Hepatocyte (in vitro differentiated cells): ENCODE measurements at regions not wholly inside any gene's neighbourhood (a gene's known extent, or its start where the extent isn't known, plus 50 kb on each side); places are given as distances from the start of the nearest gene placed in this dataset.
A peak's percentile ranks its signal among the peaks of the same experiment; 100 is the strongest.

Experiments used
- DNase-seq: peaks from one replicate; pipeline ENCODE4 v3.0.0-alpha.2; 2016; ENCODE audit warnings: low spot score
- H2AFZ ChIP-seq: fragments of 200-600 bp; sonication (generic); 2 replicates; pipeline ENCODE4 v1.6.0; 2016; ENCODE audit warnings: antibody characterized with exemption, mild to moderate bottlenecking
- H3K27ac ChIP-seq: fragments of 200-600 bp; sonication (generic); 2 replicates; pipeline ENCODE4 v1.5.1; 2016; ENCODE audit warnings: mild to moderate bottlenecking
- H3K27me3 ChIP-seq: fragments of 200-600 bp; sonication (generic); 2 replicates; pipeline ENCODE4 v1.6.1; 2016
- H3K36me3 ChIP-seq: fragments of 200-600 bp; sonication (generic); replicated peaks from 2 replicates; pipeline ENCODE4 v1.5.1; 2016; ENCODE audit warnings: low read depth; ENCODE audit not compliant: insufficient read depth
- H3K4me1 ChIP-seq: fragments of 200-600 bp; sonication (generic); 2 replicates; pipeline ENCODE4 v1.5.1; 2016; ENCODE audit warnings: mild to moderate bottlenecking, moderate library complexity; ENCODE audit not compliant: insufficient read depth
- H3K4me2 ChIP-seq: fragments of 200-600 bp; sonication (generic); 2 replicates; pipeline ENCODE4 v1.6.0; 2016
- H3K4me3 ChIP-seq: fragments of 200-600 bp; sonication (generic); 2 replicates; pipeline ENCODE4 v1.5.1; 2016; ENCODE audit warnings: mild to moderate bottlenecking
- H3K79me2 ChIP-seq: fragments of 200-600 bp; sonication (generic); 2 replicates; pipeline ENCODE4 v1.6.0; 2017; ENCODE audit warnings: mild to moderate bottlenecking
- H3K9me2 ChIP-seq: fragments of 200-600 bp; sonication (generic); replicated peaks from 2 replicates; pipeline ENCODE4 v1.6.0; 2017; ENCODE audit warnings: mild to moderate bottlenecking; ENCODE audit not compliant: insufficient read depth
- H3K9me3 ChIP-seq: fragments of 200-600 bp; sonication (generic); 2 replicates; pipeline ENCODE4 v1.5.1; 2016; ENCODE audit warnings: low read depth, mild to moderate bottlenecking
- H4K20me1 ChIP-seq: fragments of 200-600 bp; sonication (generic); 2 replicates; pipeline ENCODE4 v1.6.0; 2016; ENCODE audit warnings: mild to moderate bottlenecking; ENCODE audit not compliant: insufficient read depth, poor library complexity, severe bottlenecking
- EZH2 ChIP-seq: fragments of 200-600 bp; sonication (generic); IDR thresholded peaks from 2 replicates; pipeline ENCODE4 v1.6.1; 2016; ENCODE audit warnings: antibody characterized with exemption, mild to moderate bottlenecking, borderline replicate concordance
- EZH2phosphoT487 ChIP-seq: fragments of 200-600 bp; sonication (generic); IDR thresholded peaks from one replicate; pipeline ENCODE4 v1.6.1; 2018; ENCODE audit warnings: antibody characterized with exemption, mild to moderate bottlenecking, low read depth, moderate library complexity; ENCODE audit not compliant: unreplicated experiment, severe bottlenecking
- WGBS: methylation state at CpG from one replicate; pipeline ENCODE4 v1.1.6; 2016; ENCODE audit warnings: low lambda C conversion rate; ENCODE audit errors: missing lambda C conversion rate; 5-methylcytosine and 5-hydroxymethylcytosine counted together
- TF ChIP-seq, protein P1 (sequence below): fragments of 200-600 bp; sonication (generic); IDR thresholded peaks from 2 replicates; pipeline ENCODE4 v1.5.1; 2016; ENCODE audit warnings: antibody characterized with exemption, mild to moderate bottlenecking; ENCODE audit not compliant: poor library complexity

DNA sequence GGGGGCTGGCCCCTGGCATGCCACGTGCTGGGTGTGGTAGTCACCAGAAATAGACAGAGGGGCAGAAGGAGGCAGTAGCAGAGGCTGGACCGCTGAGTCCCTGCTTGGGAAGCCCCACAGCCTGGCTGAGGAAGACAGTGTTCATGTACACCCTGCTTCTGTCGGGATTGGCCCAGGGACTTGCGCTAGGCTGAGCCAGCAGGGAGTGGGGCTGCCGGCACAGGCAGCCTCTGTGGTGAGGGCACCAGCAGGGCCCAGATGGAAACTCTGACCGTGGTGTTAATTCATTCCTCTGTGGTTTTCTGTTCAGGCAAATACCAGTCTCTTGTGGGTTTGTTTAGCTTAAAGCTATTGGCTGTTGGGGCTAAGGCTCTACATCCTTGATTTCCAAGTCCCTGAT lies 108.6 kb upstream of the RAD23B start:
- H3K4me2 ChIP-seq, result no peak overlapping the region
- no peaks in the 10 kb centered on the region for H3K79me2 ChIP-seq
- H3K9me2 ChIP-seq, result no peaks in the 10 kb centered on the region
- H2AFZ ChIP-seq, result no peak overlapping the region
- no peak overlapping the region for H3K4me3 ChIP-seq
- DNase-seq, result no peak
- peaks cover 22% of the 10 kb centered on the region for H3K4me1 ChIP-seq
- no peaks in the 10 kb centered on the region for H3K36me3 ChIP-seq
- WGBS, result 91% methylated on average over 6 of the region's 6 CpGs
- H3K9me3 ChIP-seq, result no peaks in the 10 kb centered on the region
- no peaks in the 10 kb centered on the region for H3K27me3 ChIP-seq
- peak overlapping the region; percentile 39 for H3K27ac ChIP-seq
- no peaks in the 10 kb centered on the region for H4K20me1 ChIP-seq
- TF ChIP-seq, protein P1, sequence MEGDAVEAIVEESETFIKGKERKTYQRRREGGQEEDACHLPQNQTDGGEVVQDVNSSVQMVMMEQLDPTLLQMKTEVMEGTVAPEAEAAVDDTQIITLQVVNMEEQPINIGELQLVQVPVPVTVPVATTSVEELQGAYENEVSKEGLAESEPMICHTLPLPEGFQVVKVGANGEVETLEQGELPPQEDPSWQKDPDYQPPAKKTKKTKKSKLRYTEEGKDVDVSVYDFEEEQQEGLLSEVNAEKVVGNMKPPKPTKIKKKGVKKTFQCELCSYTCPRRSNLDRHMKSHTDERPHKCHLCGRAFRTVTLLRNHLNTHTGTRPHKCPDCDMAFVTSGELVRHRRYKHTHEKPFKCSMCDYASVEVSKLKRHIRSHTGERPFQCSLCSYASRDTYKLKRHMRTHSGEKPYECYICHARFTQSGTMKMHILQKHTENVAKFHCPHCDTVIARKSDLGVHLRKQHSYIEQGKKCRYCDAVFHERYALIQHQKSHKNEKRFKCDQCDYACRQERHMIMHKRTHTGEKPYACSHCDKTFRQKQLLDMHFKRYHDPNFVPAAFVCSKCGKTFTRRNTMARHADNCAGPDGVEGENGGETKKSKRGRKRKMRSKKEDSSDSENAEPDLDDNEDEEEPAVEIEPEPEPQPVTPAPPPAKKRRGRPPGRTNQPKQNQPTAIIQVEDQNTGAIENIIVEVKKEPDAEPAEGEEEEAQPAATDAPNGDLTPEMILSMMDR, result no peak
- TF ChIP-seq EZH2 (no peak), EZH2phosphoT487 (no peak)

- peak overlapping the region; percentile 2 for H3K4me2 ChIP-seq
Observed at GRCh38 chr9:107175041-107175440, 108.0 kb upstream of the RAD23B start.

DNA sequence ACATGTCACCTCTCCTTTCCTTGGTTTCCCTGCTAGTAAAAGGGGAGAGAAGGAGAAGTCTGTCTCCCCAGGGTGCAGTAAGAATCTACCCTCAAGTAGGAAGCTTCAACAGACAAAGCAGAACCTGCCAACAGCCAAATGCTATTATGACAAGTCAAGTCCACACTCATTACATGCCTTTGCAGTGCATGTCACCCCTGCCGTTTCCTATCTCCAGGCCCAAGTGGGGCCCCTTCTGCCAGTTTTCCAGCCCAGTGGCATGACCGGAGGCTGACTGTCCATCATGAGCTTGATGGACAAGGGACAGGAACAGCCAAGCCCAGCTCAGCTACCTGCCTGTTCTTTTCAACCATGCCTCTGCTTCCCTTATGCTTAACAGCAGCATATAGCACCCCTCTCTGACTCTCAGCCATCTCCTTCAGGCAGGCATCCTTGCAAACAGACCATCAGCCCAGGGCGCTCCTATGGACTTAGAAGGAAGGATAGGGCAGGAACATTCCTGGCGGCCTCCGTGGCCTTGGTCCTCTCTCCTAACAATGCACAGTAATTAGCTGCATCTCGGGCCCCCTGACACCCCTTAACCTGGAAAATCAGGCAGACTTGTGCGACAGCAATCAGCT lies 107.2 kb upstream of the RAD23B start:
- Histone ChIP-seq H3K4me1 (peaks cover 22% of the 10 kb centered on the region), H3K27me3 (no peaks in the 10 kb centered on the region), H4K20me1 (no peaks in the 10 kb centered on the region), H3K4me3 (no peak overlapping the region), H3K27ac (peak overlapping the region; percentile 39), H3K36me3 (no peaks in the 10 kb centered on the region), H3K9me3 (no peaks in the 10 kb centered on the region), H2AFZ (no peak overlapping the region), H3K4me2 (no peak overlapping the region), H3K79me2 (no peaks in the 10 kb centered on the region), H3K9me2 (no peaks in the 10 kb centered on the region)
- TF ChIP-seq EZH2phosphoT487 (no peak), EZH2 (no peak)
- TF ChIP-seq, protein P1, result no peak
- no peak for DNase-seq
- 85% methylated on average over 7 of the region's 7 CpGs for WGBS

More at GRCh38 chr9:107175041-107175440, 108.0 kb upstream of the RAD23B start:
- H3K36me3 ChIP-seq, result no peaks in the 10 kb centered on the region
- 57% methylated on average over 4 of the region's 4 CpGs for WGBS
- no peaks in the 10 kb centered on the region for H3K27me3 ChIP-seq
- H3K4me1 ChIP-seq, result peaks cover 22% of the 10 kb centered on the region
- H3K27ac ChIP-seq, result peak overlapping the region; percentile 39
- H4K20me1 ChIP-seq, result no peaks in the 10 kb centered on the region
- no peaks in the 10 kb centered on the region for H3K9me2 ChIP-seq
- H3K9me3 ChIP-seq, result no peaks in the 10 kb centered on the region
- H3K79me2 ChIP-seq, result no peaks in the 10 kb centered on the region
- peak; percentile 40 for DNase-seq
- H3K4me3 ChIP-seq, result no peak overlapping the region
- TF ChIP-seq EZH2 (no peak), EZH2phosphoT487 (no peak)
- no peak overlapping the region for H2AFZ ChIP-seq

- WGBS, result 59% methylated on average over 12 of the region's 12 CpGs
- no peaks in the 10 kb centered on the region for H4K20me1 ChIP-seq
- peak overlapping the region; percentile 53 for H3K27ac ChIP-seq
- peaks cover 22% of the 10 kb centered on the region for H3K4me1 ChIP-seq
- no peaks in the 10 kb centered on the region for H3K9me2 ChIP-seq
- no peak overlapping the region for H3K4me3 ChIP-seq
- peak; percentile 31 for DNase-seq
- H3K36me3 ChIP-seq, result no peaks in the 10 kb centered on the region
- H3K9me3 ChIP-seq, result no peaks in the 10 kb centered on the region
- TF ChIP-seq EZH2phosphoT487 (no peak), EZH2 (no peak)
- TF ChIP-seq, protein P1, result no peak
- H3K4me2 ChIP-seq, result peak overlapping the region; percentile 11
- no peaks in the 10 kb centered on the region for H3K27me3 ChIP-seq
- H2AFZ ChIP-seq, result peak overlapping the region; percentile 22
- H3K79me2 ChIP-seq, result no peaks in the 10 kb centered on the region
Observed at GRCh38 chr9:107176436-107177151, 106.5 kb upstream of the RAD23B start.
